Hepatocyte (in vitro differentiated cells): ENCODE measurements at regions not wholly inside any gene's neighbourhood (a gene's known extent, or its start where the extent isn't known, plus 50 kb on each side); places are given as distances from the start of the nearest gene placed in this dataset.

Experiments used
- EZH2 ChIP-seq: fragments of 200-600 bp; sonication (generic); IDR thresholded peaks from 2 replicates; pipeline ENCODE4 v1.6.1; 2016; ENCODE audit warnings: antibody characterized with exemption, mild to moderate bottlenecking, borderline replicate concordance
- TF ChIP-seq, protein P1 (sequence below): fragments of 200-600 bp; sonication (generic); IDR thresholded peaks from 2 replicates; pipeline ENCODE4 v1.5.1; 2016; ENCODE audit warnings: antibody characterized with exemption, mild to moderate bottlenecking; ENCODE audit not compliant: poor library complexity

DNA sequence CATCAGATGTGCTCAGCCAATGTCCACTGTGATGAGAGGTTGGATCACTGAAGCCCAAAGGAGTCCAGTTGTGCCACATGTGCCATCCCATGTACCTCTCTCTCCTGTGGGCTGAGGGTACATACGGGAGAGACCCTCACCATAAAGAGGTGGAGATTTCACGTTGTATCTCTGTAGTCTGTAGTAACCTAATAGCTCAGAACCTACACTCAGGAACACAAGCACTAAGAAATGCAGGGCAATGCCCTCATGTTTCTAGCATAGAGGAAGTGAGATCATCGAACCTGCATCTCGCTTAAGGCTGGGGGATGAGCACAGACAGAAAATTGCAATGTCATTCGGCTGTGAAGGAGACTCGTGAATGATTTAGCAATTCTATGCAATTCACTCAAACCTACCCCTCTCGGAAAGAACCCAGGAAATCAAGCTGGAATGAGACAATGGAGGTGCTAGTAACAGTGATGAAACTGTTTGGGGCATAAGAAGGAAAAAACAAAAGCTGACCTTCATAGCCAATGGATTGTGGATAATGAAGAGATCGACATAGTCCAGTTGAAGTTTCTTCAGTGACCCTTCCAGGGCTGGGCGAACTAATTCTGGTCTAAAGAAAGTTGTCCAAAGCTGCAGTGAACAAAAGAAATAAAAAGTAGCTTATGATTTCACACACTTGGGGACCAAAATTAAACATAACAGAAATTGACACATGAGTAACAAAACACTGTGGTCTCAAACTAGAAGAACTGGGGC, 80.3 kb upstream of the UCN3 start:
- TF ChIP-seq, protein P1, sequence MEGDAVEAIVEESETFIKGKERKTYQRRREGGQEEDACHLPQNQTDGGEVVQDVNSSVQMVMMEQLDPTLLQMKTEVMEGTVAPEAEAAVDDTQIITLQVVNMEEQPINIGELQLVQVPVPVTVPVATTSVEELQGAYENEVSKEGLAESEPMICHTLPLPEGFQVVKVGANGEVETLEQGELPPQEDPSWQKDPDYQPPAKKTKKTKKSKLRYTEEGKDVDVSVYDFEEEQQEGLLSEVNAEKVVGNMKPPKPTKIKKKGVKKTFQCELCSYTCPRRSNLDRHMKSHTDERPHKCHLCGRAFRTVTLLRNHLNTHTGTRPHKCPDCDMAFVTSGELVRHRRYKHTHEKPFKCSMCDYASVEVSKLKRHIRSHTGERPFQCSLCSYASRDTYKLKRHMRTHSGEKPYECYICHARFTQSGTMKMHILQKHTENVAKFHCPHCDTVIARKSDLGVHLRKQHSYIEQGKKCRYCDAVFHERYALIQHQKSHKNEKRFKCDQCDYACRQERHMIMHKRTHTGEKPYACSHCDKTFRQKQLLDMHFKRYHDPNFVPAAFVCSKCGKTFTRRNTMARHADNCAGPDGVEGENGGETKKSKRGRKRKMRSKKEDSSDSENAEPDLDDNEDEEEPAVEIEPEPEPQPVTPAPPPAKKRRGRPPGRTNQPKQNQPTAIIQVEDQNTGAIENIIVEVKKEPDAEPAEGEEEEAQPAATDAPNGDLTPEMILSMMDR = no peak
- TF ChIP-seq EZH2 = no peak
